A673 (cell line): ENCODE measurements at regions not wholly inside any gene's neighbourhood (a gene's known extent, or its start where the extent isn't known, plus 50 kb on each side); places are given as distances from the start of the nearest gene placed in this dataset.

Experiments
- BruUV-seq: library from RNA; stranded (reverse); fragments of 400-500 nt; replicated peaks from 2 replicates; lab custom pipeline; 2021; lab: Mats Ljungman, UMichigan
- CTCF ChIA-PET: fragments of 300-600 bp; sonication (Branson Sonifier 250); formaldehyde crosslinking; loops from one replicate; lab custom pipeline; 2022; ENCODE audit warnings: antibody characterized with exemption; lab: Charles Lee
- POLR2A ChIA-PET: fragments of 300-600 bp; sonication (Branson Sonifier 250); formaldehyde crosslinking; loops from one replicate; lab custom pipeline; 2022; ENCODE audit warnings: antibody characterized with exemption; ENCODE audit not compliant: low non-redundant PET; lab: Charles Lee
- DNase-seq: peaks from one replicate; pipeline ENCODE4 v3.0.0-alpha.2; 2015; ENCODE audit warnings: low spot score
- H3K27ac ChIP-seq: fragments of 200-600 bp; sonication (generic); 2 replicates; pipeline ENCODE4 v1.5.1; 2016; ENCODE audit warnings: mixed run types, low read depth, mild to moderate bottlenecking, mixed read lengths, antibody characterized with exemption, low read length; ENCODE audit not compliant: poor library complexity, severe bottlenecking
- H3K27me3 ChIP-seq: fragments of 200-600 bp; sonication (generic); replicated peaks from 2 replicates; pipeline ENCODE4 v1.6.1; 2017; ENCODE audit warnings: mixed run types, low read depth, mild to moderate bottlenecking, mixed read lengths, antibody characterized with exemption, low read length; ENCODE audit not compliant: insufficient read depth, poor library complexity
- H3K36me3 ChIP-seq: fragments of 200-600 bp; sonication (generic); 2 replicates; pipeline ENCODE4 v1.6.1; 2016; ENCODE audit warnings: mixed run types, mild to moderate bottlenecking, mixed read lengths, antibody characterized with exemption, low read length; ENCODE audit not compliant: insufficient read depth, poor library complexity, severe bottlenecking
- H3K4me1 ChIP-seq: fragments of 200-600 bp; sonication (generic); 2 replicates; pipeline ENCODE4 v1.6.1; 2017; ENCODE audit warnings: mixed run types, mild to moderate bottlenecking, mixed read lengths, antibody characterized with exemption, low read length; ENCODE audit not compliant: insufficient read depth, poor library complexity, severe bottlenecking
- H3K4me3 ChIP-seq: fragments of 200-600 bp; sonication (generic); 2 replicates; pipeline ENCODE4 v1.5.1; 2016; ENCODE audit warnings: low read depth, mixed run types, mild to moderate bottlenecking, mixed read lengths, low read length; ENCODE audit not compliant: poor library complexity, severe bottlenecking
- H3K9me3 ChIP-seq: fragments of 200-600 bp; sonication (generic); 2 replicates; pipeline ENCODE4 v1.6.1; 2016; ENCODE audit warnings: mixed run types, low read depth, mild to moderate bottlenecking, mixed read lengths, antibody characterized with exemption, low read length; ENCODE audit not compliant: poor library complexity, severe bottlenecking
- EZH2 ChIP-seq: fragments of 200-600 bp; sonication (generic); IDR thresholded peaks from 2 replicates; pipeline ENCODE4 v1.6.1; 2017; ENCODE audit warnings: borderline replicate concordance, low read depth, mild to moderate bottlenecking, mixed read lengths, antibody characterized with exemption, low read length; ENCODE audit not compliant: poor library complexity, severe bottlenecking
- intact Hi-C: fragments of 100-400 bp; cut with micrococcal nuclease; formaldehyde crosslinking; loops from one replicate; pipeline ENCODE4 v1.10.0; 2022; ENCODE audit not compliant: unreplicated experiment
- TF ChIP-seq, protein P1 (sequence below): fragments of 300-800, 200-600 bp; sonication (generic); conservative IDR thresholded peaks from 2 replicates; pipeline ENCODE4 v1.5.1; 2017; ENCODE audit warnings: low read depth, mild to moderate bottlenecking, antibody characterized with exemption, low read length, moderate library complexity, mixed read lengths

DNA sequence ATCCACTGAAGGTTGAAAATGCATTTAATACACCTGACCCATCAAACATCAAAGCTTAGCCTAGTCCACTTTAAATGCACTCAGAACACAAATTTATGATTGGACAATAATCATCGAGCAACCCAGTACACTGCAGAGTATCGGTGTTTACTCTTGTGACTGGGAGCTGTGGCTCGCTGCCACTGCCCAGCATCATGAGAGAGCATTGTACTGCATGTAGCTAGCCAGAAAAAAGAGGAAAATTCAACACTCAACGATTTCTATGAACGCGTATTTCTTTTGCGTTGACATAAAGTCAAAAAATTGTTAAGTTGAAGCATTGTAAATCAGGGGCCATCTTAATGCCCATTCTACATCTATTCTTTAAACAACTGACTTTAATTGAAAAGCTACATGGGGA lies 95.1 kb upstream of the CD180 start:
- Histone ChIP-seq H3K4me3 (no peak overlapping the region), H3K36me3 (no peaks in the 10 kb centered on the region), H3K4me1 (peaks cover 36% of the 10 kb centered on the region), H3K9me3 (no peaks in the 10 kb centered on the region), H3K27me3 (no peaks in the 10 kb centered on the region), H3K27ac (no peak overlapping the region)
- intact Hi-C loops, result no loop called here
- DNase-seq, result no peak
- CTCF ChIA-PET, result no interaction called here
- no peak for TF ChIP-seq EZH2
- TF ChIP-seq, protein P1, sequence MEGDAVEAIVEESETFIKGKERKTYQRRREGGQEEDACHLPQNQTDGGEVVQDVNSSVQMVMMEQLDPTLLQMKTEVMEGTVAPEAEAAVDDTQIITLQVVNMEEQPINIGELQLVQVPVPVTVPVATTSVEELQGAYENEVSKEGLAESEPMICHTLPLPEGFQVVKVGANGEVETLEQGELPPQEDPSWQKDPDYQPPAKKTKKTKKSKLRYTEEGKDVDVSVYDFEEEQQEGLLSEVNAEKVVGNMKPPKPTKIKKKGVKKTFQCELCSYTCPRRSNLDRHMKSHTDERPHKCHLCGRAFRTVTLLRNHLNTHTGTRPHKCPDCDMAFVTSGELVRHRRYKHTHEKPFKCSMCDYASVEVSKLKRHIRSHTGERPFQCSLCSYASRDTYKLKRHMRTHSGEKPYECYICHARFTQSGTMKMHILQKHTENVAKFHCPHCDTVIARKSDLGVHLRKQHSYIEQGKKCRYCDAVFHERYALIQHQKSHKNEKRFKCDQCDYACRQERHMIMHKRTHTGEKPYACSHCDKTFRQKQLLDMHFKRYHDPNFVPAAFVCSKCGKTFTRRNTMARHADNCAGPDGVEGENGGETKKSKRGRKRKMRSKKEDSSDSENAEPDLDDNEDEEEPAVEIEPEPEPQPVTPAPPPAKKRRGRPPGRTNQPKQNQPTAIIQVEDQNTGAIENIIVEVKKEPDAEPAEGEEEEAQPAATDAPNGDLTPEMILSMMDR, result no peak
- POLR2A ChIA-PET, result no interaction called here
- BruUV-seq, result no TSS peak

DNA sequence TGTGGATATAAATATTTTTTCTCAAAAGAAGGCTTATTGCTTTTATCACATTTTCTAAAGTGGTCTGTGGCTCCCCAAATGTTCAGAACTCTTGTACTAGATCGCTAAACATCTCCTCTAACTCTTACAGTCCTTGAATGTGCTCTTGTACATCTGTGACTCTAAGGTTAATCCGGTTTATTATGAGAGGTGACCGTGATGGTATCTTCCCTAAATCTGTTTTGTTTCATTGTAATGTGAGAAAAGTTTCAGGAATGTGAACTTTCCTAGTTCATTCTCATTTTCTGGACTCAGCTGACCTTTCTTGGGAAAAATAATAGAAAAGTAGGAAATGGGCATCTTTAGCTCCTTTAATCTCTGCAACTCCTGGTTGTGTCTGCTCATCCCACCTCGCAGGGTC lies 94.5 kb upstream of the CD180 start:
- H3K27ac ChIP-seq, result no peak overlapping the region
- BruUV-seq, result no TSS peak
- ChIA-PET CTCF (no interaction called here), POLR2A (no interaction called here)
- H3K27me3 ChIP-seq, result no peaks in the 10 kb centered on the region
- peaks cover 38% of the 10 kb centered on the region for H3K4me1 ChIP-seq
- intact Hi-C loops, result no loop called here
- H3K36me3 ChIP-seq, result no peaks in the 10 kb centered on the region
- TF ChIP-seq, protein P1, result no peak
- no peak for TF ChIP-seq EZH2
- H3K4me3 ChIP-seq, result no peak overlapping the region
- no peaks in the 10 kb centered on the region for H3K9me3 ChIP-seq
- no peak for DNase-seq

DNA sequence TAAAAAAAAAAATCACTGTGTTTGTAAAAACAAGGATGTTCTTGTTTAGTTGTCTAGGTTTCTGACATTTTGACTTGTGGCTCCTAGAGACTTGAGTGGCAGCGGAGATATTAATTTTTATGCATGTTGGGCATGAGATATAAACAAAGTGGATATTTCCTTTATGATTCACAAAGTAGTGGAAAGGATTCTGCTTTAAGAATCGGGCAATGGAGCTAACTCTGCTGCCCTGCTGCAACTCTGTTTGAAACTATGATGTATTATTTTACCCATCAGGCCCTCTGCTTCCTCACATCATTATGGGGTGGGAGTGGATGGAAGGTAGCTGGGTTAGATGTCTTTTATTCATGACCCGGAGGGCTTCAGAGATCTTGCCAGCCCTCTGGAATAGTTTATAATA lies 94.1 kb upstream of the CD180 start:
- ChIA-PET CTCF (no interaction called here), POLR2A (no interaction called here)
- Histone ChIP-seq H3K4me1 (peaks cover 38% of the 10 kb centered on the region), H3K27me3 (no peaks in the 10 kb centered on the region), H3K27ac (no peak overlapping the region), H3K9me3 (no peaks in the 10 kb centered on the region), H3K4me3 (no peak overlapping the region), H3K36me3 (no peaks in the 10 kb centered on the region)
- DNase-seq, result no peak
- intact Hi-C loops, result no loop called here
- BruUV-seq, result no TSS peak
- no peak for TF ChIP-seq EZH2
- TF ChIP-seq, protein P1, result no peak
